Sigmoid colon (tissue), 4 donors: ENCODE measurements at regions not wholly inside any gene's neighbourhood (a gene's known extent, or its start where the extent isn't known, plus 50 kb on each side); places are given as distances from the start of the nearest gene placed in this dataset.

Source experiments
- EP300 ChIP-seq, 4 donors: sonication (generic); formaldehyde crosslinking; IDR thresholded peaks; one replicate each; pipeline ENCODE4 v1.6.1; 2017; ENCODE audit warnings: antibody characterized with exemption in 4 of 4
- POLR2A ChIP-seq, 2 donors: fragments of 450-650 bp; IDR thresholded peaks; one replicate each; pipeline ENCODE4 v1.6.1; 2016; ENCODE audit warnings: antibody characterized with exemption in 2 of 2, mild to moderate bottlenecking in 2 of 2, moderate library complexity in 2 of 2
- POLR2AphosphoS5 ChIP-seq, 4 donors: sonication (generic); formaldehyde crosslinking; IDR thresholded peaks; one replicate each; pipeline ENCODE4 v1.6.1; 2017; ENCODE audit warnings: antibody characterized with exemption in 4 of 4
- TF ChIP-seq, protein P1 (sequence below), 4 experiments: fragments of 450-650 bp in 3 of 4; fragments of 200-600 bp in 1 of 4; IDR thresholded peaks; one replicate each; pipeline ENCODE4 v1.5.1; 2016 to 2019; ENCODE audit warnings: antibody characterized with exemption in 4 of 4, mild to moderate bottlenecking in 3 of 4, moderate library complexity in 2 of 4

DNA sequence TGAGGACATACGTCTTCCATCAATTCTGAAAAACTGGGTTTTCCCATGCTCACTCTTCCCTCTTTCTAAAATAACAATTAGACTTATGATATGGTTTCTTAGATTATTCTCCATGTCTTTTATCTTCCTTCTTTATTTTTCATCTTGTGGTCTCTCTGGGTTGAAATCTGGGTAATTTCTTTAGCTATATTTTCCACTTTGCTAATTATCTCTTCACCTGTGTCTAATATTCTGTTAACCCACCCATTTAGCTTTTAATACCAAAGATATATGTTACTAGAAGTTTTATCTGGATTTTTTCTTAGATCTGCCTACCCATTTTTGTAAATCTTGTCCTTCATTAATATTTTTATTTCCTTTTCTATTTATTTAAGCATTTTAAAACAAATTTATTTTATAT is 121.8 kb downstream of the TENT5A start:
- TF ChIP-seq, protein P1, sequence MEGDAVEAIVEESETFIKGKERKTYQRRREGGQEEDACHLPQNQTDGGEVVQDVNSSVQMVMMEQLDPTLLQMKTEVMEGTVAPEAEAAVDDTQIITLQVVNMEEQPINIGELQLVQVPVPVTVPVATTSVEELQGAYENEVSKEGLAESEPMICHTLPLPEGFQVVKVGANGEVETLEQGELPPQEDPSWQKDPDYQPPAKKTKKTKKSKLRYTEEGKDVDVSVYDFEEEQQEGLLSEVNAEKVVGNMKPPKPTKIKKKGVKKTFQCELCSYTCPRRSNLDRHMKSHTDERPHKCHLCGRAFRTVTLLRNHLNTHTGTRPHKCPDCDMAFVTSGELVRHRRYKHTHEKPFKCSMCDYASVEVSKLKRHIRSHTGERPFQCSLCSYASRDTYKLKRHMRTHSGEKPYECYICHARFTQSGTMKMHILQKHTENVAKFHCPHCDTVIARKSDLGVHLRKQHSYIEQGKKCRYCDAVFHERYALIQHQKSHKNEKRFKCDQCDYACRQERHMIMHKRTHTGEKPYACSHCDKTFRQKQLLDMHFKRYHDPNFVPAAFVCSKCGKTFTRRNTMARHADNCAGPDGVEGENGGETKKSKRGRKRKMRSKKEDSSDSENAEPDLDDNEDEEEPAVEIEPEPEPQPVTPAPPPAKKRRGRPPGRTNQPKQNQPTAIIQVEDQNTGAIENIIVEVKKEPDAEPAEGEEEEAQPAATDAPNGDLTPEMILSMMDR (IDR thresholded peaks at IDR 0.05), result no peak
- TF ChIP-seq POLR2A (IDR thresholded peaks at IDR 0.05), result no peak
- TF ChIP-seq EP300 (IDR thresholded peaks at IDR 0.05), result no peak
- no peak for TF ChIP-seq POLR2AphosphoS5 (IDR thresholded peaks at IDR 0.05)
